ENCODE measurements at regions not wholly inside any gene's neighbourhood (a gene's known extent, or its start where the extent isn't known, plus 50 kb on each side); places are given as distances from the start of the nearest gene placed in this dataset.
"Not testable (repeated sequence)": the region's sequence is repeated elsewhere in the genome, so short reads cannot be mapped to it uniquely, and the experiment has no call there.

GRCh38 chr5:101153526-101153925 lies 250.4 kb upstream of the ST8SIA4 start:
- no peak for DNase-seq

- no peak for DNase-seq
These were observed 240.4 kb upstream of the ST8SIA4 start for GRCh38 chr5:101143526-101143925.

GRCh38 chr5:101142102-101142501 lies 239.0 kb upstream of the ST8SIA4 start:
- DNase-seq: no peak

- DNase-seq: no peak
These were observed 233.4 kb upstream of the ST8SIA4 start for GRCh38 chr5:101136454-101136853.

- no peak for DNase-seq
These were observed 220.3 kb upstream of the ST8SIA4 start for GRCh38 chr5:101123363-101123762.

- no peak for DNase-seq
These were observed 209.6 kb upstream of the ST8SIA4 start for GRCh38 chr5:101112645-101113044.

GRCh38 chr5:101103874-101104273 lies 200.8 kb upstream of the ST8SIA4 start:
- no peak for DNase-seq

GRCh38 chr5:101102506-101102905 lies 199.4 kb upstream of the ST8SIA4 start:
- DNase-seq: no peak

- DNase-seq: no peak
These were observed 188.8 kb upstream of the ST8SIA4 start for GRCh38 chr5:101091902-101092301.

GRCh38 chr5:101084353-101084752 lies 181.3 kb upstream of the ST8SIA4 start:
- no peak for DNase-seq

- DNase-seq: no peak
These were observed 177.6 kb upstream of the ST8SIA4 start for GRCh38 chr5:101080462-101081240.

- no peak for DNase-seq
These were observed 165.2 kb upstream of the ST8SIA4 start for GRCh38 chr5:101068298-101068697.

- DNase-seq: no peak
These were observed 164.3 kb upstream of the ST8SIA4 start for GRCh38 chr5:101067429-101067828.

- no peak for DNase-seq
These were observed 159.8 kb upstream of the ST8SIA4 start for GRCh38 chr5:101062902-101063301.

- DNase-seq: no peak
These were observed 144.1 kb upstream of the ST8SIA4 start for GRCh38 chr5:101047181-101047580.

GRCh38 chr5:101045689-101046088 lies 142.6 kb upstream of the ST8SIA4 start:
- DNase-seq: no peak

GRCh38 chr5:101040002-101040401 lies 136.9 kb upstream of the ST8SIA4 start:
- DNase-seq: not testable (repeated sequence)

- no peak for DNase-seq
These were observed 133.7 kb upstream of the ST8SIA4 start for GRCh38 chr5:101036778-101037177.

- no peak for DNase-seq
These were observed 132.3 kb upstream of the ST8SIA4 start for GRCh38 chr5:101035425-101035824.

- DNase-seq: no peak
These were observed 121.2 kb upstream of the ST8SIA4 start for GRCh38 chr5:101024299-101024698.

GRCh38 chr5:101018299-101018698 lies 115.2 kb upstream of the ST8SIA4 start:
- no peak for DNase-seq

- no peak for DNase-seq
These were observed 109.8 kb upstream of the ST8SIA4 start for GRCh38 chr5:101012880-101013279.

GRCh38 chr5:101009758-101010519 lies 106.9 kb upstream of the ST8SIA4 start:
- no peak for DNase-seq

GRCh38 chr5:100992354-100992753 lies 89.3 kb upstream of the ST8SIA4 start:
- DNase-seq: no peak
